HepG2 (cell line): ENCODE measurements at regions not wholly inside any gene's neighbourhood (a gene's known extent, or its start where the extent isn't known, plus 50 kb on each side); places are given as distances from the start of the nearest gene placed in this dataset.

Experiments used
- BCLAF1 ChIP-seq: fragments of 450-650 bp; IDR thresholded peaks from 2 replicates; pipeline ENCODE4 v1.6.1; 2017; ENCODE audit warnings: mild to moderate bottlenecking
- NFE2L2 ChIP-seq: fragments of 150-350 bp; IDR thresholded peaks from 2 replicates; pipeline ENCODE4 v1.6.1; 2014; ENCODE audit warnings: low read length
- POLR2AphosphoS5 ChIP-seq: IDR thresholded peaks from 2 replicates; pipeline ENCODE4 v1.6.1; 2012; ENCODE audit warnings: low read depth, low read length
- RFX5 ChIP-seq: IDR thresholded peaks from 2 replicates; pipeline ENCODE4 v1.6.1; 2011; ENCODE audit warnings: low read depth, low read length, improper control_type of control experiment
- SIN3A ChIP-seq: IDR thresholded peaks from 2 replicates; pipeline ENCODE4 v1.6.1; 2011; ENCODE audit warnings: low read depth, mild to moderate bottlenecking, control low read depth, low read length, borderline replicate concordance
- SIN3B ChIP-seq: fragments of 150-350 bp; IDR thresholded peaks from 2 replicates; pipeline ENCODE4 v1.6.1; 2014; ENCODE audit warnings: low read length

GRCh38 chr7:145986248-145986874, 130.2 kb upstream of the CNTNAP2 start:
- TF ChIP-seq SIN3B, result no peak
- no peak for TF ChIP-seq NFE2L2
- TF ChIP-seq SIN3A, result no peak
- no peak for TF ChIP-seq POLR2AphosphoS5
- no peak for TF ChIP-seq RFX5
- TF ChIP-seq BCLAF1, result no peak
